Keratinocyte (primary cell): ENCODE measurements at regions not wholly inside any gene's neighbourhood (a gene's known extent, or its start where the extent isn't known, plus 50 kb on each side); places are given as distances from the start of the nearest gene placed in this dataset.

Source experiments
- EZH2 ChIP-seq: IDR thresholded peaks from one replicate; pipeline ENCODE4 v1.6.1; 2012; ENCODE audit warnings: inconsistent platforms, mild to moderate bottlenecking, low read length, moderate library complexity
- TF ChIP-seq, protein P1 (sequence below), 3 experiments: IDR thresholded peaks in 1 of 3; conservative IDR thresholded peaks in 1 of 3; optimal IDR thresholded peaks in 1 of 3; 2 replicates in 2 of 3; 3 replicates in 1 of 3; pipeline versions ENCODE3 to v1.5.1; 2011; ENCODE audit warnings: low read length in 3 of 3, mild to moderate bottlenecking in 3 of 3, moderate library complexity in 2 of 3, control low read depth in 1 of 3, inconsistent platforms in 1 of 3; ENCODE audit not compliant: insufficient read depth in 2 of 3; ENCODE audit errors: extremely low read depth in 1 of 3

GRCh38 chr13:58597552-58597951, 966.0 kb downstream of the PCDH17 start:
- TF ChIP-seq, protein P1, sequence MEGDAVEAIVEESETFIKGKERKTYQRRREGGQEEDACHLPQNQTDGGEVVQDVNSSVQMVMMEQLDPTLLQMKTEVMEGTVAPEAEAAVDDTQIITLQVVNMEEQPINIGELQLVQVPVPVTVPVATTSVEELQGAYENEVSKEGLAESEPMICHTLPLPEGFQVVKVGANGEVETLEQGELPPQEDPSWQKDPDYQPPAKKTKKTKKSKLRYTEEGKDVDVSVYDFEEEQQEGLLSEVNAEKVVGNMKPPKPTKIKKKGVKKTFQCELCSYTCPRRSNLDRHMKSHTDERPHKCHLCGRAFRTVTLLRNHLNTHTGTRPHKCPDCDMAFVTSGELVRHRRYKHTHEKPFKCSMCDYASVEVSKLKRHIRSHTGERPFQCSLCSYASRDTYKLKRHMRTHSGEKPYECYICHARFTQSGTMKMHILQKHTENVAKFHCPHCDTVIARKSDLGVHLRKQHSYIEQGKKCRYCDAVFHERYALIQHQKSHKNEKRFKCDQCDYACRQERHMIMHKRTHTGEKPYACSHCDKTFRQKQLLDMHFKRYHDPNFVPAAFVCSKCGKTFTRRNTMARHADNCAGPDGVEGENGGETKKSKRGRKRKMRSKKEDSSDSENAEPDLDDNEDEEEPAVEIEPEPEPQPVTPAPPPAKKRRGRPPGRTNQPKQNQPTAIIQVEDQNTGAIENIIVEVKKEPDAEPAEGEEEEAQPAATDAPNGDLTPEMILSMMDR (optimal IDR thresholded peaks at IDR 0.05 in 1 of 3, IDR thresholded peaks at IDR 0.05 in 1 of 3, conservative IDR thresholded peaks at IDR 0.05 in 1 of 3; ENCODE audit: extremely low read depth in 1 of 3, insufficient read depth in 2 of 3, low read length in 3 of 3): no peak
- TF ChIP-seq EZH2: no peak
